Hepatocyte (in vitro differentiated cells): ENCODE measurements at regions not wholly inside any gene's neighbourhood (a gene's known extent, or its start where the extent isn't known, plus 50 kb on each side); places are given as distances from the start of the nearest gene placed in this dataset.

Experiments
- CTCF ChIP-seq: fragments of 200-600 bp; sonication (generic); IDR thresholded peaks from 2 replicates; pipeline ENCODE4 v1.5.1; 2016; ENCODE audit warnings: antibody characterized with exemption, mild to moderate bottlenecking; ENCODE audit not compliant: poor library complexity
- EZH2 ChIP-seq: fragments of 200-600 bp; sonication (generic); IDR thresholded peaks from 2 replicates; pipeline ENCODE4 v1.6.1; 2016; ENCODE audit warnings: antibody characterized with exemption, mild to moderate bottlenecking, borderline replicate concordance

GRCh38 chr9:134970719-134971118 is 53.0 kb upstream of the FCN1 start:
- TF ChIP-seq CTCF (no peak), EZH2 (no peak)
